H1 (cell line): ENCODE measurements at regions not wholly inside any gene's neighbourhood (a gene's known extent, or its start where the extent isn't known, plus 50 kb on each side); places are given as distances from the start of the nearest gene placed in this dataset.

ENCODE experiments used
- ASH2L ChIP-seq: fragments of 200-600, 300-600 bp; sonication (generic); IDR thresholded peaks from one replicate; pipeline ENCODE4 v1.7.1; 2017; ENCODE audit warnings: low read length
- ATF2 ChIP-seq: IDR thresholded peaks from 2 replicates; pipeline ENCODE4 v1.6.1; 2012; ENCODE audit warnings: low read length, inconsistent platforms
- BACH1 ChIP-seq: IDR thresholded peaks from 2 replicates; pipeline ENCODE4 v1.6.1; 2012; ENCODE audit warnings: low read length, improper control_type of control experiment
- EP300 ChIP-seq, 2 experiments: IDR thresholded peaks; 1 replicate in 1 of 2; 2 replicates in 1 of 2; pipeline ENCODE4 v1.6.1; 2011 to 2012; ENCODE audit warnings: low read depth in 2 of 2, low read length in 2 of 2, mild to moderate bottlenecking in 2 of 2, borderline replicate concordance in 1 of 2, inconsistent platforms in 1 of 2, moderate library complexity in 1 of 2
- KDM1A ChIP-seq: fragments of 200-600, 300-600 bp; sonication (generic); IDR thresholded peaks from 2 replicates; pipeline ENCODE4 v1.7.1; 2016; ENCODE audit warnings: mild to moderate bottlenecking, low read length, borderline replicate concordance
- NANOG ChIP-seq: IDR thresholded peaks from 2 replicates; pipeline ENCODE4 v1.6.1; 2011; ENCODE audit warnings: low read length, low read depth, mild to moderate bottlenecking, inconsistent platforms; ENCODE audit not compliant: insufficient read depth, poor library complexity, severe bottlenecking
- PHF8 ChIP-seq: fragments of 200-600 bp; sonication (generic); conservative IDR thresholded peaks from 2 replicates; pipeline ENCODE4 v1.7.1; 2012; ENCODE audit warnings: low read depth, mild to moderate bottlenecking, inconsistent platforms, low read length, moderate library complexity
- SP2 ChIP-seq: IDR thresholded peaks from 2 replicates; pipeline ENCODE4 v1.6.1; 2012; ENCODE audit warnings: mild to moderate bottlenecking, low read length, inconsistent platforms
- TEAD4 ChIP-seq: IDR thresholded peaks from 2 replicates; pipeline ENCODE4 v1.6.1; 2012; ENCODE audit warnings: low read depth, low read length, inconsistent platforms, mixed read lengths

GRCh38 chr13:31072041-31072440, 89.7 kb downstream of the HSPH1 start (continued):
- TF ChIP-seq EP300 (IDR thresholded peaks at IDR 0.05; ENCODE audit: borderline replicate concordance in 1 of 2, low read depth in 2 of 2, low read length in 2 of 2) (no peak), KDM1A (no peak), NANOG (no peak), TEAD4 (no peak), ASH2L (no peak), ATF2 (no peak), PHF8 (no peak), BACH1 (no peak), SP2 (no peak)
